SH-SY5Y (cell line): ENCODE measurements at regions not wholly inside any gene's neighbourhood (a gene's known extent, or its start where the extent isn't known, plus 50 kb on each side); places are given as distances from the start of the nearest gene placed in this dataset.

Experiments
- GATA2 ChIP-seq: IDR thresholded peaks from 2 replicates; pipeline ENCODE4 v1.6.1; 2011; ENCODE audit warnings: mild to moderate bottlenecking, low read depth, low read length
- GATA3 ChIP-seq: IDR thresholded peaks from 2 replicates; pipeline ENCODE4 v1.6.1; 2011; ENCODE audit warnings: low read depth, mild to moderate bottlenecking, low read length, moderate library complexity

DNA sequence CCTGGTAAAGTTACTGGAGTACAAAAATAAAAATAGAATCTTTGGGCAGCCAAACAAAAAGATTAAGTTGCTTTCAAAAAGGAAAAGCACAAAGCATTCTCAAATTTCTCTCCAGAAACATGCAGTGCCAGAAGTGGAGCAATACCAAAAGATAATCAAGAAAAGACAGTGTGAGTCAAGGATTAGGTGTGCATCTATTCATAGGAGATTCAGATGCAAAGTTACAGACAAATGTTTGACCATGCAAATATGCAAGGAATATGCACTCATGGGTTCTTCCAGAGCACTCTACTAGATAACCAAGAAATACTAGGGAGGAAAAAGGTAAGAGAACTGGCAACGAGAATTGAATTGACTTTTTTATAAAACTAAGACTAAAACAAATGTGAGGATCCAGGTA, 51.8 kb upstream of the CDH20 start:
- TF ChIP-seq GATA3 (no peak), GATA2 (no peak)
